SU-DHL-6 (cell line): ENCODE measurements at regions not wholly inside any gene's neighbourhood (a gene's known extent, or its start where the extent isn't known, plus 50 kb on each side); places are given as distances from the start of the nearest gene placed in this dataset.

ENCODE experiments used
- H2AFZ ChIP-seq: fragments of 200-600 bp; sonication (generic); 2 replicates; pipeline ENCODE4 v1.6.1; 2014; ENCODE audit warnings: low read depth, mild to moderate bottlenecking, moderate library complexity, mixed read lengths, antibody characterized with exemption, low read length; ENCODE audit not compliant: severe bottlenecking
- H3F3A ChIP-seq: fragments of 200-600 bp; shearing (Covaris generic); 2 replicates; pipeline ENCODE4 v1.6.0; 2016; ENCODE audit warnings: antibody characterized with exemption, mild to moderate bottlenecking; ENCODE audit not compliant: insufficient read depth
- H3K27ac ChIP-seq: fragments of 200-600 bp; sonication (generic); 2 replicates; pipeline ENCODE4 v1.5.1; 2016; ENCODE audit warnings: low read depth, mild to moderate bottlenecking, low read length, moderate library complexity, mixed read lengths
- H3K27me3 ChIP-seq: fragments of 200-600 bp; sonication (generic), shearing (Covaris generic); 2 replicates; pipeline ENCODE4 v1.6.0; 2014; ENCODE audit warnings: mild to moderate bottlenecking, low read length
- H3K36me3 ChIP-seq: fragments of 200-600 bp; sonication (generic); 2 replicates; pipeline ENCODE4 v1.6.1; 2014; ENCODE audit warnings: mild to moderate bottlenecking, low read length, mixed read lengths
- H3K4me2 ChIP-seq: fragments of 300-600, 200-600 bp; shearing (Covaris generic), sonication (generic); 2 replicates; pipeline ENCODE4 v1.6.0; 2014; ENCODE audit warnings: low read length, low read depth, mild to moderate bottlenecking; ENCODE audit not compliant: poor library complexity, severe bottlenecking
- H3K4me3 ChIP-seq: fragments of 200-600 bp; sonication (generic); 2 replicates; pipeline ENCODE4 v1.5.1; 2014; ENCODE audit warnings: antibody characterized with exemption, low read length, mild to moderate bottlenecking, mixed read lengths; ENCODE audit not compliant: insufficient read depth, poor library complexity, severe bottlenecking
- H3K79me2 ChIP-seq: fragments of 200-600 bp; sonication (generic); 2 replicates; pipeline ENCODE4 v1.6.1; 2014; ENCODE audit warnings: mild to moderate bottlenecking, low read length, moderate library complexity; ENCODE audit not compliant: insufficient read depth
- H3K9ac ChIP-seq: fragments of 200-600 bp; sonication (generic); 2 replicates; pipeline ENCODE4 v1.7.0; 2014; ENCODE audit warnings: mild to moderate bottlenecking, low read length
- H3K9me2 ChIP-seq: fragments of 200-600 bp; sonication (generic); replicated peaks from 2 replicates; pipeline ENCODE4 v1.6.1; 2014; ENCODE audit warnings: low read length; ENCODE audit not compliant: insufficient read depth
- H3K9me3 ChIP-seq: fragments of 200-600 bp; sonication (generic); 2 replicates; pipeline ENCODE4 v1.6.1; 2014; ENCODE audit warnings: low read length, mixed read lengths; ENCODE audit not compliant: insufficient read depth
- H4K20me1 ChIP-seq: fragments of 200-600 bp; sonication (generic); 2 replicates; pipeline ENCODE4 v1.6.1; 2014; ENCODE audit warnings: low read depth, mild to moderate bottlenecking, antibody characterized with exemption, low read length, moderate library complexity, mixed read lengths
- EZH2phosphoT487 ChIP-seq: fragments of 200-600 bp; sonication (generic), shearing (Covaris generic); conservative IDR thresholded peaks from 2 replicates; pipeline ENCODE4 v1.6.1; 2018; ENCODE audit warnings: mild to moderate bottlenecking, antibody characterized with exemption, low read length, moderate library complexity, mixed read lengths
- TF ChIP-seq, protein P1 (sequence below): fragments of 200-600 bp; sonication (generic); IDR thresholded peaks from one replicate; pipeline ENCODE4 v1.5.1; 2017; ENCODE audit warnings: antibody characterized with exemption, mild to moderate bottlenecking, low read length, moderate library complexity; ENCODE audit not compliant: insufficient read depth, poor library complexity, severe bottlenecking

GRCh38 chr1:22224631-22225030, 81.7 kb upstream of the WNT4 start:
- Histone ChIP-seq H3K27ac (no peak overlapping the region), H4K20me1 (no peaks in the 10 kb centered on the region), H3K9ac (no peak overlapping the region), H3K27me3 (no peaks in the 10 kb centered on the region), H3K36me3 (no peaks in the 10 kb centered on the region), H3K9me3 (no peaks in the 10 kb centered on the region), H3K4me3 (no peak overlapping the region), H3F3A (no peaks in the 10 kb centered on the region), H2AFZ (no peak overlapping the region), H3K4me2 (no peak overlapping the region), H3K79me2 (no peaks in the 10 kb centered on the region), H3K9me2 (no peaks in the 10 kb centered on the region)
- TF ChIP-seq, protein P1, sequence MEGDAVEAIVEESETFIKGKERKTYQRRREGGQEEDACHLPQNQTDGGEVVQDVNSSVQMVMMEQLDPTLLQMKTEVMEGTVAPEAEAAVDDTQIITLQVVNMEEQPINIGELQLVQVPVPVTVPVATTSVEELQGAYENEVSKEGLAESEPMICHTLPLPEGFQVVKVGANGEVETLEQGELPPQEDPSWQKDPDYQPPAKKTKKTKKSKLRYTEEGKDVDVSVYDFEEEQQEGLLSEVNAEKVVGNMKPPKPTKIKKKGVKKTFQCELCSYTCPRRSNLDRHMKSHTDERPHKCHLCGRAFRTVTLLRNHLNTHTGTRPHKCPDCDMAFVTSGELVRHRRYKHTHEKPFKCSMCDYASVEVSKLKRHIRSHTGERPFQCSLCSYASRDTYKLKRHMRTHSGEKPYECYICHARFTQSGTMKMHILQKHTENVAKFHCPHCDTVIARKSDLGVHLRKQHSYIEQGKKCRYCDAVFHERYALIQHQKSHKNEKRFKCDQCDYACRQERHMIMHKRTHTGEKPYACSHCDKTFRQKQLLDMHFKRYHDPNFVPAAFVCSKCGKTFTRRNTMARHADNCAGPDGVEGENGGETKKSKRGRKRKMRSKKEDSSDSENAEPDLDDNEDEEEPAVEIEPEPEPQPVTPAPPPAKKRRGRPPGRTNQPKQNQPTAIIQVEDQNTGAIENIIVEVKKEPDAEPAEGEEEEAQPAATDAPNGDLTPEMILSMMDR = no peak
- TF ChIP-seq EZH2phosphoT487 = no peak

DNA sequence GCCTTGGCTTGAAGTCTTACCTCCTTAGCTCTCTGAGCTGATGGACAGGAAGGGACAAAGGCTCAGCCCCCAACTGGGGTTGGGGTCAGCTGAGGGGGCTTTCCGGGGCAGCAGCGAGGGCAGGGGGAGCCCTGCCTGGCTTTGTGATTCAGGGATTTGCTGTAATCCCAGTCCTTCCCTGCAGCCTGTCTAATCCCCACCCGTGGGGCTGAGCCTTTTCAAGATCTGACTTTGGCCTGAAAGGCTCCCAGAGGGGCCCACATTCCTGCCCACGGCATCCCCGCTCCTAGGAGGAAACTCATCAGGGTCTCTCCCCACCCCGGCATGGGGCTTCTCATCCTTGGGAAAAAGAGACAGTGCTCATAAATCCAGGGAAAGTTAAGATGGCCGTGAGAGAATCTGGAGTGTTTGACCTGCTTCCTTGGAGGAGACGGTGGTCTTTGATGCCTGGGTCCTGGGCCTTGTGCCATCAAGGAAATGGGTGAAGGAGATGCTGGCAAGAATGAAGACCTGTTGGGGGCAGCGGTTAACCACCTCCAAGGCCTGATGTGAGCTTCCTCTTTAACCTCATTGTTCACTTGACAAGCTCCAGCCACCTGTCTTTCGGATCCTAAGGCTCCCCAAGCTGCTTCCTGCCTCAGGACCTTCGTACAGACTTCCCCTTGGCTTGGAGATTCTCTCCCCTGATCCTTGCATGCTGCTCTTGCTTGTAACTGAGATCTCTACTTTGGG, 83.1 kb upstream of the WNT4 start:
- TF ChIP-seq, protein P1 = no peak
- TF ChIP-seq EZH2phosphoT487 = no peak
- H3K9me2 ChIP-seq = no peaks in the 10 kb centered on the region
- no peaks in the 10 kb centered on the region for H3F3A ChIP-seq
- no peak overlapping the region for H3K4me2 ChIP-seq
- no peaks in the 10 kb centered on the region for H3K79me2 ChIP-seq
- no peaks in the 10 kb centered on the region for H3K36me3 ChIP-seq
- H3K4me3 ChIP-seq = no peak overlapping the region
- H3K27ac ChIP-seq = no peak overlapping the region
- no peaks in the 10 kb centered on the region for H4K20me1 ChIP-seq
- no peaks in the 10 kb centered on the region for H3K27me3 ChIP-seq
- no peak overlapping the region for H3K9ac ChIP-seq
- H2AFZ ChIP-seq = no peak overlapping the region
- no peaks in the 10 kb centered on the region for H3K9me3 ChIP-seq

GRCh38 chr1:22228074-22228473, 85.2 kb upstream of the WNT4 start:
- Histone ChIP-seq H3K9me2 (no peaks in the 10 kb centered on the region), H3K79me2 (no peaks in the 10 kb centered on the region), H3K9ac (no peak overlapping the region), H2AFZ (no peak overlapping the region), H3F3A (no peaks in the 10 kb centered on the region), H3K4me3 (no peak overlapping the region), H3K27ac (no peak overlapping the region), H3K27me3 (no peaks in the 10 kb centered on the region), H3K4me2 (no peak overlapping the region), H4K20me1 (no peaks in the 10 kb centered on the region), H3K9me3 (no peaks in the 10 kb centered on the region), H3K36me3 (no peaks in the 10 kb centered on the region)
- no peak for TF ChIP-seq EZH2phosphoT487
- TF ChIP-seq, protein P1 = no peak
